ENCODE measurements at regions not wholly inside any gene's neighbourhood (a gene's known extent, or its start where the extent isn't known, plus 50 kb on each side); places are given as distances from the start of the nearest gene placed in this dataset.

- ChIA-PET POLR2A (no interaction called here), CTCF (no interaction called here)
- no peak for DNase-seq (ENCODE audit: unreplicated experiment)
- BruUV-seq (replicated peaks) = no TSS peak
- Mint-ChIP-seq H3K27ac (ENCODE audit: low read depth, unreplicated experiment) (no peak overlapping the region), H3K36me3 (ENCODE audit: insufficient read depth, unreplicated experiment) (no peaks in the 10 kb centered on the region), H3K9me3 (ENCODE audit: unreplicated experiment) (peaks cover 53% of the 10 kb centered on the region), H3K27me3 (ENCODE audit: insufficient read depth, unreplicated experiment) (no peaks in the 10 kb centered on the region), H3K4me1 (ENCODE audit: insufficient read depth, unreplicated experiment) (no peaks in the 10 kb centered on the region), H3K4me3 (ENCODE audit: unreplicated experiment) (no peak overlapping the region)
- TF ChIP-seq CTCF (IDR thresholded peaks at IDR 0.05; ENCODE audit: unreplicated experiment) = no peak
- intact Hi-C loops (cut with micrococcal nuclease) = no loop called here
Measured at GRCh38 chr19:28292822-28293500, 920.0 kb downstream of the UQCRFS1 start.

GRCh38 chr19:28291874-28292273, 921.1 kb downstream of the UQCRFS1 start:
- H3K4me3 Mint-ChIP-seq (ENCODE audit: unreplicated experiment) = no peak overlapping the region
- H3K27ac Mint-ChIP-seq (ENCODE audit: low read depth, unreplicated experiment) = no peak overlapping the region
- TF ChIP-seq CTCF (IDR thresholded peaks at IDR 0.05; ENCODE audit: unreplicated experiment) = no peak
- H3K36me3 Mint-ChIP-seq (ENCODE audit: insufficient read depth, unreplicated experiment) = no peaks in the 10 kb centered on the region
- no peaks in the 10 kb centered on the region for H3K27me3 Mint-ChIP-seq (ENCODE audit: insufficient read depth, unreplicated experiment)
- intact Hi-C loops (cut with micrococcal nuclease) = no loop called here
- ChIA-PET CTCF (no interaction called here), POLR2A (no interaction called here)
- no peak for DNase-seq (ENCODE audit: unreplicated experiment)
- BruUV-seq (replicated peaks) = no TSS peak
- no peaks in the 10 kb centered on the region for H3K4me1 Mint-ChIP-seq (ENCODE audit: insufficient read depth, unreplicated experiment)
- peaks cover 58% of the 10 kb centered on the region for H3K9me3 Mint-ChIP-seq (ENCODE audit: unreplicated experiment)

GRCh38 chr19:28290963-28291657, 921.8 kb downstream of the UQCRFS1 start:
- CTCF ChIA-PET = no interaction called here
- no peaks in the 10 kb centered on the region for H3K36me3 Mint-ChIP-seq (ENCODE audit: insufficient read depth, unreplicated experiment)
- peaks cover 55% of the 10 kb centered on the region for H3K9me3 Mint-ChIP-seq (ENCODE audit: unreplicated experiment)
- H3K4me3 Mint-ChIP-seq (ENCODE audit: unreplicated experiment) = no peak overlapping the region
- H3K4me1 Mint-ChIP-seq (ENCODE audit: insufficient read depth, unreplicated experiment) = no peaks in the 10 kb centered on the region
- intact Hi-C loops (cut with micrococcal nuclease) = no loop called here
- no peaks in the 10 kb centered on the region for H3K27me3 Mint-ChIP-seq (ENCODE audit: insufficient read depth, unreplicated experiment)
- no TSS peak for BruUV-seq (replicated peaks)
- DNase-seq (ENCODE audit: unreplicated experiment) = no peak
- no peak overlapping the region for H3K27ac Mint-ChIP-seq (ENCODE audit: low read depth, unreplicated experiment)
- POLR2A ChIA-PET = no interaction called here
- no peak for TF ChIP-seq CTCF (IDR thresholded peaks at IDR 0.05; ENCODE audit: unreplicated experiment)

GRCh38 chr19:28289295-28290063, 923.5 kb downstream of the UQCRFS1 start:
- intact Hi-C loops (cut with micrococcal nuclease) = no loop called here
- H3K9me3 Mint-ChIP-seq (ENCODE audit: unreplicated experiment) = peaks cover 46% of the 10 kb centered on the region
- BruUV-seq (replicated peaks) = no TSS peak
- no peaks in the 10 kb centered on the region for H3K4me1 Mint-ChIP-seq (ENCODE audit: insufficient read depth, unreplicated experiment)
- no peak overlapping the region for H3K27ac Mint-ChIP-seq (ENCODE audit: low read depth, unreplicated experiment)
- POLR2A ChIA-PET = no interaction called here
- H3K36me3 Mint-ChIP-seq (ENCODE audit: insufficient read depth, unreplicated experiment) = no peaks in the 10 kb centered on the region
- DNase-seq (ENCODE audit: unreplicated experiment) = no peak
- H3K27me3 Mint-ChIP-seq (ENCODE audit: insufficient read depth, unreplicated experiment) = no peaks in the 10 kb centered on the region
- CTCF ChIA-PET = no interaction called here
- no peak for TF ChIP-seq CTCF (IDR thresholded peaks at IDR 0.05; ENCODE audit: unreplicated experiment)
- no peak overlapping the region for H3K4me3 Mint-ChIP-seq (ENCODE audit: unreplicated experiment)
